H1 (cell line): ENCODE measurements at regions not wholly inside any gene's neighbourhood (a gene's known extent, or its start where the extent isn't known, plus 50 kb on each side); places are given as distances from the start of the nearest gene placed in this dataset.

Experiments used
- CTCF ChIA-PET: fragments of 300-600 bp; sonication (Branson Sonifier 250); formaldehyde crosslinking; loops from one replicate; lab custom pipeline; 2021; ENCODE audit not compliant: partially characterized antibody; lab: Charles Lee
- POLR2A ChIA-PET: fragments of 300-600 bp; sonication (Branson Sonifier 250); formaldehyde crosslinking; loops from one replicate; lab custom pipeline; 2021; ENCODE audit warnings: inconsistent platforms; ENCODE audit not compliant: partially characterized antibody; lab: Charles Lee
- DNase-seq, 2 experiments: peaks; one replicate each; pipeline versions ENCODE4 v3.0.0 to v3.0.0-alpha.2; 2010 to 2022; ENCODE audit warnings: low spot score in 2 of 2, low read depth in 1 of 2, mixed read lengths in 1 of 2
- FAIRE-seq: peaks from 2 replicates; lab custom pipeline; 2011; peaks lifted over from hg19 to GRCh38; lab: Jason Lieb, UNC
- H2AFZ ChIP-seq: 2 replicates; pipeline ENCODE4 v1.8.1; 2012; ENCODE audit warnings: low read length, inconsistent platforms
- H2AK5ac ChIP-seq: 2 replicates; pipeline ENCODE4 v1.6.1; 2013; ENCODE audit warnings: low read depth, low read length
- H2BK120ac ChIP-seq: replicated peaks from 2 replicates; pipeline ENCODE3; 2013; ENCODE audit warnings: low read depth, low read length, inconsistent platforms
- H2BK12ac ChIP-seq: 2 replicates; pipeline ENCODE4 v1.6.1; 2013; ENCODE audit warnings: low read depth, low read length
- H2BK15ac ChIP-seq: 2 replicates; pipeline ENCODE4 v1.6.1; 2013; ENCODE audit warnings: low read length
- H2BK20ac ChIP-seq: 2 replicates; pipeline ENCODE4 v1.6.1; 2013; ENCODE audit warnings: low read length
- H2BK5ac ChIP-seq: 2 replicates; pipeline ENCODE4 v1.6.1; 2013; ENCODE audit warnings: low read depth, low read length
- H3K14ac ChIP-seq: 2 replicates; pipeline ENCODE4 v1.6.1; 2013; ENCODE audit warnings: inconsistent platforms; ENCODE audit not compliant: insufficient read length
- H3K18ac ChIP-seq: 2 replicates; pipeline ENCODE4 v1.6.1; 2013; ENCODE audit warnings: low read length; ENCODE audit errors: extremely low read depth
- H3K23ac ChIP-seq: 2 replicates; pipeline ENCODE4 v1.6.1; 2013; ENCODE audit warnings: inconsistent platforms; ENCODE audit not compliant: insufficient read length
- H3K23me2 ChIP-seq: 2 replicates; pipeline ENCODE4 v1.6.1; 2013; ENCODE audit warnings: low read depth, low read length
- H3K27ac ChIP-seq: 2 replicates; pipeline ENCODE4 v1.6.1; 2011; ENCODE audit warnings: low read depth, low read length, inconsistent platforms
- H3K27me3 ChIP-seq, 4 experiments: replicated peaks in 1 of 4; 1 replicate in 1 of 4; 2 replicates in 3 of 4; pipeline versions ENCODE4 v1.6.1 to v1.8.1; 2011 to 2013; ENCODE audit warnings: low read length in 3 of 4, mild to moderate bottlenecking in 3 of 4, inconsistent platforms in 2 of 4, mixed read lengths in 2 of 4, moderate library complexity in 1 of 4; ENCODE audit not compliant: control insufficient read depth in 3 of 4, insufficient read depth in 3 of 4; ENCODE audit errors: extremely low read depth in 1 of 4
- H3K36me3 ChIP-seq, 4 experiments: 2 replicates each; pipeline versions ENCODE4 v1.6.1 to v1.8.1; 2011 to 2013; ENCODE audit warnings: mild to moderate bottlenecking in 4 of 4, low read length in 3 of 4, moderate library complexity in 2 of 4, control low read depth in 1 of 4, inconsistent platforms in 1 of 4; ENCODE audit not compliant: insufficient read depth in 4 of 4, control insufficient read depth in 2 of 4
- H3K4ac ChIP-seq: replicated peaks from 2 replicates; pipeline ENCODE3; 2013; ENCODE audit warnings: low read length, low read depth, mixed read lengths, inconsistent platforms; ENCODE audit not compliant: insufficient read length
- H3K4me1 ChIP-seq, 4 experiments: replicated peaks in 1 of 4; 1 replicate in 1 of 4; 2 replicates in 3 of 4; pipeline versions ENCODE4 v1.6.1 to v1.8.1; 2011 to 2013; ENCODE audit warnings: low read length in 3 of 4, inconsistent platforms in 2 of 4, mixed read lengths in 1 of 4; ENCODE audit not compliant: insufficient read depth in 4 of 4, control insufficient read depth in 3 of 4
- H3K4me2 ChIP-seq, 2 experiments: 2 replicates each; pipeline versions ENCODE4 v1.6.1 to v1.8.1; 2011 to 2013; ENCODE audit warnings: low read depth in 2 of 2, low read length in 2 of 2, control low read depth in 1 of 2, inconsistent platforms in 1 of 2, mild to moderate bottlenecking in 1 of 2; ENCODE audit not compliant: insufficient read depth in 1 of 2
- H3K4me3 ChIP-seq, 4 experiments: fragments of 200-600, 300-600 bp in 1 of 4; sonication (generic), shearing (Covaris generic), sonication (Bioruptor Twin) in 1 of 4; 2 replicates each; pipeline versions ENCODE4 v1.5.1 to v1.8.1; 2011 to 2016; ENCODE audit warnings: low read length in 4 of 4, low read depth in 3 of 4, control low read depth in 2 of 4, inconsistent platforms in 2 of 4, mild to moderate bottlenecking in 2 of 4, mixed read lengths in 1 of 4, moderate library complexity in 1 of 4; ENCODE audit not compliant: insufficient read depth in 2 of 4; ENCODE audit errors: extremely low read depth in 1 of 4
- H3K56ac ChIP-seq: replicated peaks from 2 replicates; pipeline ENCODE3; 2013; ENCODE audit warnings: low read depth, mild to moderate bottlenecking, mixed read lengths, low read length, inconsistent platforms; ENCODE audit not compliant: insufficient read length
- H3K79me1 ChIP-seq: 2 replicates; pipeline ENCODE4 v1.6.1; 2013; ENCODE audit warnings: low read depth, low read length, control low read depth
- H3K79me2 ChIP-seq, 2 experiments: 2 replicates each; pipeline versions ENCODE4 v1.6.1 to v1.8.1; 2012 to 2013; ENCODE audit warnings: low read length in 2 of 2, mild to moderate bottlenecking in 2 of 2, inconsistent platforms in 1 of 2; ENCODE audit not compliant: insufficient read depth in 2 of 2, control insufficient read depth in 1 of 2
- H3K9ac ChIP-seq, 4 experiments: replicated peaks in 1 of 4; 1 replicate in 1 of 4; 2 replicates in 3 of 4; pipeline versions ENCODE4 v1.6.1 to v1.8.1; 2011 to 2013; ENCODE audit warnings: low read depth in 3 of 4, low read length in 3 of 4, control low read depth in 2 of 4, mild to moderate bottlenecking in 2 of 4, moderate library complexity in 2 of 4, inconsistent platforms in 1 of 4; ENCODE audit errors: extremely low read depth in 1 of 4
- H3K9me3 ChIP-seq, 2 experiments: 2 replicates each; pipeline versions ENCODE4 v1.6.1 to v1.8.1; 2012 to 2013; ENCODE audit warnings: mild to moderate bottlenecking in 2 of 2, moderate library complexity in 2 of 2, control low read depth in 1 of 2, inconsistent platforms in 1 of 2, low read depth in 1 of 2, low read length in 1 of 2, mixed read lengths in 1 of 2; ENCODE audit not compliant: insufficient read depth in 2 of 2
- H4K20me1 ChIP-seq, 2 experiments: replicated peaks in 1 of 2; 2 replicates each; pipeline versions ENCODE3 to v1.8.1; 2011 to 2013; ENCODE audit warnings: inconsistent platforms in 2 of 2, low read length in 2 of 2, mild to moderate bottlenecking in 1 of 2; ENCODE audit not compliant: insufficient read depth in 2 of 2, control insufficient read depth in 1 of 2
- H4K5ac ChIP-seq: 2 replicates; pipeline ENCODE4 v1.6.1; 2013; ENCODE audit warnings: low read length, low read depth, mixed read lengths, inconsistent platforms; ENCODE audit not compliant: insufficient read length
- H4K8ac ChIP-seq: 2 replicates; pipeline ENCODE4 v1.8.0; 2013; ENCODE audit warnings: mild to moderate bottlenecking, moderate library complexity, low read length, inconsistent platforms; ENCODE audit not compliant: insufficient read depth; ENCODE audit errors: extremely low read depth
- H4K91ac ChIP-seq: replicated peaks from 2 replicates; pipeline ENCODE3; 2013; ENCODE audit warnings: low read length, mixed read lengths, inconsistent platforms; ENCODE audit not compliant: insufficient read length
- ASH2L ChIP-seq: fragments of 200-600, 300-600 bp; sonication (generic); IDR thresholded peaks from one replicate; pipeline ENCODE4 v1.7.1; 2017; ENCODE audit warnings: low read length
- CEBPB ChIP-seq: IDR thresholded peaks from 2 replicates; pipeline ENCODE4 v1.6.1; 2012; ENCODE audit warnings: low read depth, low read length
- CREB1 ChIP-seq: IDR thresholded peaks from 2 replicates; pipeline ENCODE4 v1.6.1; 2012; ENCODE audit warnings: inconsistent platforms
- CTBP2 ChIP-seq: IDR thresholded peaks from 2 replicates; pipeline ENCODE4 v1.7.0; 2011; ENCODE audit warnings: borderline replicate concordance, mild to moderate bottlenecking, moderate library complexity, mixed read lengths, low read length; ENCODE audit not compliant: insufficient read depth, insufficient read length
- GABPA ChIP-seq: IDR thresholded peaks from 2 replicates; pipeline ENCODE4 v1.6.1; 2011; ENCODE audit warnings: mild to moderate bottlenecking, low read length, moderate library complexity, borderline replicate concordance; ENCODE audit not compliant: insufficient read depth
- HDAC2 ChIP-seq, 2 experiments: fragments of 300-600 bp in 1 of 2; sonication (generic) in 1 of 2; IDR thresholded peaks; 2 replicates each; pipeline ENCODE4 v1.6.1; 2011 to 2012; ENCODE audit warnings: low read depth in 2 of 2, low read length in 2 of 2, mild to moderate bottlenecking in 2 of 2, moderate library complexity in 2 of 2, borderline replicate concordance in 1 of 2, inconsistent platforms in 1 of 2
- NRF1 ChIP-seq: IDR thresholded peaks from 2 replicates; pipeline ENCODE4 v1.6.1; 2011; ENCODE audit warnings: mild to moderate bottlenecking, low read depth, low read length, improper control_type of control experiment
- SIX5 ChIP-seq: IDR thresholded peaks from 2 replicates; pipeline ENCODE4 v1.6.1; 2011; ENCODE audit warnings: mild to moderate bottlenecking, low read depth, low read length
- SUZ12 ChIP-seq: fragments of 200-600 bp; sonication (generic); IDR thresholded peaks from 2 replicates; pipeline ENCODE4 v1.6.1; 2012; ENCODE audit warnings: mild to moderate bottlenecking, inconsistent platforms, low read length, moderate library complexity, mixed read lengths
- WGBS, 2 experiments: shearing (Covaris generic) in 1 of 2; methylation state at CpG; one replicate each; pipeline versions ENCODE4 v1.1.6 to v1.1.7; 2013 to 2015; ENCODE audit warnings: low lambda C conversion rate in 2 of 2, mixed read lengths in 2 of 2, inconsistent platforms in 1 of 2, low coverage in 1 of 2, missing lambda C conversion rate in 1 of 2; ENCODE audit not compliant: insufficient replicate concordance in 2 of 2, insufficient coverage in 1 of 2, insufficient read length in 1 of 2; ENCODE audit errors: extremely low coverage in 1 of 2, missing lambda C conversion rate in 1 of 2; 5-methylcytosine and 5-hydroxymethylcytosine counted together

- Histone ChIP-seq H3K4me2 (no peak overlapping the region), H3K23ac (no peak overlapping the region), H4K8ac (no peak overlapping the region), H3K27ac (no peak overlapping the region), H4K5ac (no peak overlapping the region), H3K79me2 (no peaks in the 10 kb centered on the region), H3K36me3 (no peaks in the 10 kb centered on the region), H2BK12ac (no peak overlapping the region), H3K79me1 (no peaks in the 10 kb centered on the region), H2BK120ac (no peak overlapping the region), H2BK15ac (no peak overlapping the region), H2BK5ac (no peak overlapping the region), H4K91ac (no peak overlapping the region), H4K20me1 (no peaks in the 10 kb centered on the region), H2AK5ac (no peak overlapping the region), H3K18ac (no peak overlapping the region), H2BK20ac (no peak overlapping the region), H3K9me3 (no peaks in the 10 kb centered on the region), H3K4me3 (no peak overlapping the region), H3K14ac (no peak overlapping the region), H3K56ac (no peak overlapping the region), H3K9ac (no peak overlapping the region), H3K4me1 (no peaks in the 10 kb centered on the region), H3K23me2 (no peaks in the 10 kb centered on the region), H2AFZ (no peak overlapping the region), H3K4ac (no peak overlapping the region), H3K27me3 (no peaks in the 10 kb centered on the region)
- DNase-seq, result no peak
- ChIA-PET CTCF (no interaction called here), POLR2A (no interaction called here)
- no peak for TF ChIP-seq CTBP2
- no peak for TF ChIP-seq SUZ12
- TF ChIP-seq NRF1, result no peak
- TF ChIP-seq GABPA, result no peak
- no peak for TF ChIP-seq ASH2L
- TF ChIP-seq CEBPB, result no peak
- no peak for TF ChIP-seq CREB1
- no peak for TF ChIP-seq HDAC2 (IDR thresholded peaks at IDR 0.05; ENCODE audit: borderline replicate concordance in 1 of 2, low read depth in 2 of 2, low read length in 2 of 2)
- no peak for TF ChIP-seq SIX5
- peak; percentile 19 for FAIRE-seq
- WGBS, 2 experiments, result 87% methylated on average over 1 of the region's 1 CpG; no CpG with 5 or more reads in 1 of the 2 experiments
These were observed 1160.8 kb upstream of the LRRTM3 start for GRCh38 chr10:65765006-65765541.
